CD14-positive monocyte (primary cell): ENCODE measurements at regions not wholly inside any gene's neighbourhood (a gene's known extent, or its start where the extent isn't known, plus 50 kb on each side); places are given as distances from the start of the nearest gene placed in this dataset.

Experiments
- DNase-seq, 3 donors: peaks; one replicate each; pipeline ENCODE4 v3.0.0-alpha.2; 2011 to 2022
- H2AFZ ChIP-seq: 2 replicates; pipeline ENCODE4 v1.6.0; 2012; ENCODE audit warnings: mild to moderate bottlenecking, low read depth, low read length, inconsistent platforms; ENCODE audit not compliant: insufficient read depth, poor library complexity, severe bottlenecking
- H3K27ac ChIP-seq, 2 donors: 1 replicate in 1 of 2; 2 replicates in 1 of 2; pipeline ENCODE4 v1.5.1; 2012 to 2013; ENCODE audit warnings: low read length in 2 of 2, control low read depth in 1 of 2, inconsistent platforms in 1 of 2, low read depth in 1 of 2, mild to moderate bottlenecking in 1 of 2
- H3K27me3 ChIP-seq, 2 donors: one replicate each; pipeline versions ENCODE4 v1.6.0 to v1.6.1; 2011 to 2013; ENCODE audit warnings: low read length in 2 of 2; ENCODE audit not compliant: control insufficient read depth in 2 of 2, insufficient read depth in 2 of 2
- H3K36me3 ChIP-seq, 2 donors: replicated peaks in 1 of 2; 1 replicate in 1 of 2; 2 replicates in 1 of 2; pipeline versions ENCODE4 v1.5.1 to v1.6.1; 2012 to 2013; ENCODE audit warnings: low read length in 2 of 2, control low read depth in 1 of 2, inconsistent platforms in 1 of 2, mild to moderate bottlenecking in 1 of 2; ENCODE audit not compliant: insufficient read depth in 2 of 2, control insufficient read depth in 1 of 2
- H3K4me1 ChIP-seq, 2 donors: 1 replicate in 1 of 2; 2 replicates in 1 of 2; pipeline versions ENCODE4 v1.5.1 to v1.6.1; 2012 to 2013; ENCODE audit warnings: low read length in 2 of 2, control low read depth in 1 of 2, inconsistent platforms in 1 of 2, mild to moderate bottlenecking in 1 of 2, moderate library complexity in 1 of 2; ENCODE audit not compliant: insufficient read depth in 2 of 2, control insufficient read depth in 1 of 2
- H3K4me2 ChIP-seq: replicated peaks from 2 replicates; pipeline ENCODE3; 2012; ENCODE audit warnings: low read length, moderate library complexity, mild to moderate bottlenecking; ENCODE audit not compliant: poor library complexity, severe bottlenecking; ENCODE audit errors: extremely low read depth
- H3K4me3 ChIP-seq, 3 experiments: fragments of 200-600 bp in 1 of 3; sonication (generic) in 1 of 3; replicated peaks in 1 of 3; 1 replicate in 2 of 3; 2 replicates in 1 of 3; pipeline ENCODE4 v1.5.1; 2011 to 2013; ENCODE audit warnings: low read length in 3 of 3, mild to moderate bottlenecking in 3 of 3, control low read depth in 2 of 3, low read depth in 2 of 3, inconsistent platforms in 1 of 3, moderate library complexity in 1 of 3
- H3K79me2 ChIP-seq: 2 replicates; pipeline ENCODE4 v1.6.0; 2012; ENCODE audit warnings: mild to moderate bottlenecking, control low read depth, inconsistent platforms, low read length, moderate library complexity; ENCODE audit not compliant: insufficient read depth
- H3K9ac ChIP-seq: 2 replicates; pipeline ENCODE4 v1.6.0; 2017; ENCODE audit warnings: low read length, mild to moderate bottlenecking; ENCODE audit not compliant: insufficient read depth, poor library complexity, severe bottlenecking
- H3K9me3 ChIP-seq, 2 donors: replicated peaks in 1 of 2; 1 replicate in 1 of 2; 2 replicates in 1 of 2; pipeline versions ENCODE4 v1.5.1 to v1.6.1; 2012 to 2013; ENCODE audit warnings: low read length in 2 of 2, control low read depth in 1 of 2; ENCODE audit not compliant: control insufficient read depth in 1 of 2, insufficient read depth in 1 of 2
- H4K20me1 ChIP-seq: 2 replicates; pipeline ENCODE4 v1.6.0; 2012; ENCODE audit warnings: mild to moderate bottlenecking, low read length, control low read depth, moderate library complexity; ENCODE audit not compliant: insufficient read depth
- H3K27ac Mint-ChIP-seq, 7 donors: one replicate each; pipeline ENCODE4 v1.8.0; 2020; ENCODE audit warnings: mild to moderate bottlenecking in 7 of 7, mixed read lengths in 7 of 7, moderate library complexity in 6 of 7, inconsistent platforms in 2 of 7
- H3K27me3 Mint-ChIP-seq, 3 donors: one replicate each; pipeline ENCODE4 v1.8.0; 2021 to 2022; ENCODE audit warnings: low read depth in 3 of 3, mild to moderate bottlenecking in 3 of 3, mixed read lengths in 3 of 3, moderate library complexity in 3 of 3, inconsistent platforms in 1 of 3
- H3K36me3 Mint-ChIP-seq, 2 donors: one replicate each; pipeline ENCODE4 v1.8.0; 2020; ENCODE audit warnings: mixed read lengths in 2 of 2, inconsistent platforms in 1 of 2, mild to moderate bottlenecking in 1 of 2
- H3K4me1 Mint-ChIP-seq: one replicate; pipeline ENCODE4 v1.8.0; 2020; ENCODE audit warnings: mild to moderate bottlenecking, mixed read lengths
- H3K4me3 Mint-ChIP-seq, 2 donors: one replicate each; pipeline ENCODE4 v1.8.0; 2020; ENCODE audit warnings: mild to moderate bottlenecking in 2 of 2, mixed read lengths in 2 of 2, moderate library complexity in 1 of 2
- H3K9me3 Mint-ChIP-seq, 7 donors: one replicate each; pipeline ENCODE4 v1.8.0; 2020 to 2022; ENCODE audit warnings: mixed read lengths in 7 of 7, mild to moderate bottlenecking in 6 of 7, moderate library complexity in 6 of 7, inconsistent platforms in 2 of 7
- WGBS: methylation state at CpG from one replicate; pipeline ENCODE4 v1.1.5; 2013; ENCODE audit warnings: missing lambda C conversion rate; ENCODE audit not compliant: insufficient coverage; 5-methylcytosine and 5-hydroxymethylcytosine counted together
- intact Hi-C, 2 donors: fragments of 100-400 bp; cut with micrococcal nuclease; formaldehyde crosslinking; loops; one replicate each; pipeline versions ENCODE4 v1.15.0 to v1.15.1; 2023
- TF ChIP-seq, protein P1 (sequence below): fragments of 200-600 bp; IDR thresholded peaks from one replicate; pipeline ENCODE4 v1.8.0; 2022; ENCODE audit warnings: antibody characterized with exemption, mild to moderate bottlenecking

DNA sequence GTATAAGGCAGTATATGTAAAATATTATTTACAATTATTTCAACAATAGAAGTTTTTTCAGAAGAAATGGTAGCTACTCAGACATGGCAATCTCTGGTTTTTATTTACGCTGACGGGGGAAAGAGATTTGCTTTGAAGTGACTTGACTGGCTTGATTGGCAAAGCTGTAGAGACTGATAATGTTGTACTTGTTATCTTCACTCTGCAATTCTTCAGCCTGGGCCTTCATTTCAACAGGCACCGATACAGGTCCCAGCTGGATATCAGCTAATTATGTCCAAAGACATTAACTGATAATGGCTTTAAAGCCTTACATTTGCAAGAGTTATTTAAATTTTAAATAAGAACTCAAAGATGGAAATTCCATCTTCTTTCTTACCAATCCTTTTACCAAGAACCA lies 151.4 kb upstream of the HS3ST3A1 start:
- Mint-ChIP-seq H3K27me3 (peaks cover 1 to 15% (median 7%) of the 10 kb centered on the region in 3 donors), H3K4me3 (no peak overlapping the region), H3K4me1 (no peaks in the 10 kb centered on the region), H3K36me3 (no peaks in the 10 kb centered on the region), H3K27ac (no peak overlapping the region), H3K9me3 (peaks cover 0 to 9% (median 5%) of the 10 kb centered on the region in 7 donors)
- H3K36me3 ChIP-seq = no peaks in the 10 kb centered on the region
- H4K20me1 ChIP-seq = no peaks in the 10 kb centered on the region
- H3K27ac ChIP-seq = no peak overlapping the region
- intact Hi-C loops = no loop called here
- no peak overlapping the region for H3K4me2 ChIP-seq
- H3K79me2 ChIP-seq = no peaks in the 10 kb centered on the region
- TF ChIP-seq, protein P1, sequence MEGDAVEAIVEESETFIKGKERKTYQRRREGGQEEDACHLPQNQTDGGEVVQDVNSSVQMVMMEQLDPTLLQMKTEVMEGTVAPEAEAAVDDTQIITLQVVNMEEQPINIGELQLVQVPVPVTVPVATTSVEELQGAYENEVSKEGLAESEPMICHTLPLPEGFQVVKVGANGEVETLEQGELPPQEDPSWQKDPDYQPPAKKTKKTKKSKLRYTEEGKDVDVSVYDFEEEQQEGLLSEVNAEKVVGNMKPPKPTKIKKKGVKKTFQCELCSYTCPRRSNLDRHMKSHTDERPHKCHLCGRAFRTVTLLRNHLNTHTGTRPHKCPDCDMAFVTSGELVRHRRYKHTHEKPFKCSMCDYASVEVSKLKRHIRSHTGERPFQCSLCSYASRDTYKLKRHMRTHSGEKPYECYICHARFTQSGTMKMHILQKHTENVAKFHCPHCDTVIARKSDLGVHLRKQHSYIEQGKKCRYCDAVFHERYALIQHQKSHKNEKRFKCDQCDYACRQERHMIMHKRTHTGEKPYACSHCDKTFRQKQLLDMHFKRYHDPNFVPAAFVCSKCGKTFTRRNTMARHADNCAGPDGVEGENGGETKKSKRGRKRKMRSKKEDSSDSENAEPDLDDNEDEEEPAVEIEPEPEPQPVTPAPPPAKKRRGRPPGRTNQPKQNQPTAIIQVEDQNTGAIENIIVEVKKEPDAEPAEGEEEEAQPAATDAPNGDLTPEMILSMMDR = no peak
- H3K4me1 ChIP-seq = no peaks in the 10 kb centered on the region
- peaks cover 0 to 3% of the 10 kb centered on the region in 2 donors for H3K9me3 ChIP-seq
- no peak overlapping the region for H2AFZ ChIP-seq
- H3K4me3 ChIP-seq = no peak overlapping the region
- no peak for DNase-seq
- WGBS = no CpG with 5 or more reads among the region's 3 CpGs
- peaks cover 0 to 2% of the 10 kb centered on the region in 2 donors for H3K27me3 ChIP-seq
- no peak overlapping the region for H3K9ac ChIP-seq

DNA sequence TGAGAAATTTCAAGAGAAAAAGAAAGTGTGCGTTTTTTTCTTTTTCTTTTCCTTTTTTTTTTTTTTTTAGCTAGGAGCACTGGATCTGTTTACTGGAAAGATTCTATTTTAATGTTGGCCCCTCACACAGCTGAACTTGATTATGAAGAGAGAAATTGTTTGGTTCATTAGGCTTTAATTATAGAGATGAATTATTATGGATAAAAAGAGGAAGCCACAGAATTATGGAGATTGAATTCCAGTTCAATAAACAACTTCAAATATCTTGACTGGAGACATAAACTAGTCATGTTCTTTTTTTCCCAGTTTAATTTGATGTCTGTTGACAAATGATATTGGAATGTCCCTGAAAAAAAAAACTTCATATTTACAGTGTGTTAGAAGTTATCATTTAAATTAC lies 152.0 kb upstream of the HS3ST3A1 start:
- Mint-ChIP-seq H3K36me3 (no peaks in the 10 kb centered on the region), H3K9me3 (peaks cover 0 to 9% (median 3%) of the 10 kb centered on the region in 7 donors), H3K27ac (no peak overlapping the region), H3K27me3 (peaks cover 1 to 15% (median 7%) of the 10 kb centered on the region in 3 donors), H3K4me3 (no peak overlapping the region), H3K4me1 (no peaks in the 10 kb centered on the region)
- H2AFZ ChIP-seq = no peak overlapping the region
- H3K27me3 ChIP-seq = peaks cover 0 to 2% of the 10 kb centered on the region in 2 donors
- TF ChIP-seq, protein P1 = no peak
- intact Hi-C loops = no loop called here
- no peak overlapping the region for H3K4me2 ChIP-seq
- no peaks in the 10 kb centered on the region for H3K79me2 ChIP-seq
- H3K9ac ChIP-seq = no peak overlapping the region
- H4K20me1 ChIP-seq = no peaks in the 10 kb centered on the region
- no peak overlapping the region for H3K27ac ChIP-seq
- H3K4me3 ChIP-seq = no peak overlapping the region
- H3K36me3 ChIP-seq = no peaks in the 10 kb centered on the region
- no CpG with 5 or more reads among the region's 1 CpG for WGBS
- no peak for DNase-seq
- no peaks in the 10 kb centered on the region for H3K4me1 ChIP-seq
- no peaks in the 10 kb centered on the region for H3K9me3 ChIP-seq
